GM23338 (cell line): ENCODE measurements at regions not wholly inside any gene's neighbourhood (a gene's known extent, or its start where the extent isn't known, plus 50 kb on each side); places are given as distances from the start of the nearest gene placed in this dataset.

Experiments
- ATAC-seq: fragments of 200-7000 bp; cut with Tn5 transposase; 3 replicates; pipeline ENCODE4 v1.9.1; 2020
- DNase-seq: peaks from one replicate; pipeline ENCODE4 v3.0.0-alpha.2; 2015; ENCODE audit warnings: low spot score
- H2AFZ ChIP-seq: fragments of 200-600 bp; sonication (generic); 2 replicates; pipeline ENCODE4 v1.8.0; 2016; ENCODE audit warnings: antibody characterized with exemption, mild to moderate bottlenecking, moderate library complexity
- H3F3A ChIP-seq: fragments of 200-600 bp; sonication (generic); replicated peaks from 2 replicates; pipeline ENCODE4 v1.8.0; 2017; ENCODE audit warnings: antibody characterized with exemption, mixed run types, low read depth
- H3K27ac ChIP-seq: fragments of 200-600 bp; sonication (generic); 2 replicates; pipeline ENCODE4 v1.6.1; 2016; ENCODE audit warnings: low read depth
- H3K27me3 ChIP-seq: fragments of 200-600 bp; sonication (generic); 2 replicates; pipeline ENCODE4 v1.8.0; 2016; ENCODE audit warnings: mild to moderate bottlenecking, mixed run types, moderate library complexity; ENCODE audit not compliant: insufficient read depth
- H3K36me3 ChIP-seq: fragments of 200-600 bp; sonication (generic); 2 replicates; pipeline ENCODE4 v1.8.0; 2016; ENCODE audit warnings: mild to moderate bottlenecking; ENCODE audit not compliant: insufficient read depth
- H3K4me1 ChIP-seq: fragments of 200-600 bp; sonication (generic); 2 replicates; pipeline ENCODE4 v1.8.0; 2016; ENCODE audit warnings: mild to moderate bottlenecking, moderate library complexity; ENCODE audit not compliant: insufficient read depth
- H3K4me2 ChIP-seq: fragments of 200-600 bp; sonication (generic); 2 replicates; pipeline ENCODE4 v1.7.1; 2017; ENCODE audit warnings: mixed run types
- H3K4me3 ChIP-seq: fragments of 200-600 bp; sonication (generic); 2 replicates; pipeline ENCODE4 v1.6.1; 2016; ENCODE audit warnings: mixed run types
- H3K79me2 ChIP-seq: fragments of 200-600 bp; sonication (generic); replicated peaks from 2 replicates; pipeline ENCODE4 v1.8.0; 2017; ENCODE audit warnings: mild to moderate bottlenecking; ENCODE audit not compliant: insufficient read depth
- H3K9me2 ChIP-seq: fragments of 200-600 bp; sonication (generic); 2 replicates; pipeline ENCODE4 v1.8.0; 2017; ENCODE audit not compliant: insufficient read depth
- H4K20me1 ChIP-seq: fragments of 200-600 bp; sonication (generic); replicated peaks from 2 replicates; pipeline ENCODE4 v1.8.0; 2017; ENCODE audit warnings: mild to moderate bottlenecking; ENCODE audit not compliant: insufficient read depth
- H3K27ac Mint-ChIP-seq: 2 replicates; pipeline ENCODE4 v1.8.0; 2020; ENCODE audit warnings: inconsistent platforms, mild to moderate bottlenecking, moderate library complexity, mixed read lengths
- H3K27me3 Mint-ChIP-seq: 3 replicates; pipeline ENCODE4 v1.8.0; 2022; ENCODE audit warnings: low read depth, mild to moderate bottlenecking, moderate library complexity, mixed read lengths, inconsistent platforms; ENCODE audit not compliant: insufficient read depth, poor library complexity
- H3K36me3 Mint-ChIP-seq: 3 replicates; pipeline ENCODE4 v1.8.0; 2021; ENCODE audit warnings: low read depth, mild to moderate bottlenecking, inconsistent platforms, moderate library complexity, mixed read lengths
- H3K4me1 Mint-ChIP-seq: 3 replicates; pipeline ENCODE4 v1.8.0; 2020; ENCODE audit warnings: mild to moderate bottlenecking, inconsistent platforms, mixed read lengths
- H3K4me3 Mint-ChIP-seq: 3 replicates; pipeline ENCODE4 v1.8.0; 2021; ENCODE audit warnings: moderate library complexity, mild to moderate bottlenecking, inconsistent platforms, mixed read lengths
- H3K9me3 Mint-ChIP-seq: 3 replicates; pipeline ENCODE4 v1.8.0; 2020; ENCODE audit warnings: moderate library complexity, mild to moderate bottlenecking, inconsistent platforms, mixed read lengths
- CREB1 ChIP-seq: fragments of 250-450 bp; sonication (Bioruptor Pico); IDR thresholded peaks from 2 replicates; pipeline ENCODE4 v1.5.0; 2020; ENCODE audit warnings: low read depth, mild to moderate bottlenecking, moderate library complexity
- ETS1 ChIP-seq: IDR thresholded peaks from 2 replicates; pipeline ENCODE4 v1.6.1; 2016; ENCODE audit warnings: antibody characterized with exemption
- EZH2 ChIP-seq: fragments of 200-600 bp; sonication (generic); IDR thresholded peaks from one replicate; pipeline ENCODE4 v1.8.0; 2017; ENCODE audit warnings: antibody characterized with exemption, mild to moderate bottlenecking, low read depth; ENCODE audit not compliant: unreplicated experiment
- EZH2phosphoT487 ChIP-seq: fragments of 200-600 bp; sonication (generic); IDR thresholded peaks from one replicate; pipeline ENCODE4 v1.8.1; 2018; ENCODE audit warnings: antibody characterized with exemption; ENCODE audit not compliant: unreplicated experiment
- JUNB ChIP-seq: IDR thresholded peaks from one replicate; pipeline ENCODE4 v1.6.1; 2016; ENCODE audit warnings: antibody characterized with exemption; ENCODE audit not compliant: unreplicated experiment
- NANOG ChIP-seq: IDR thresholded peaks from 2 replicates; pipeline ENCODE4 v1.6.1; 2016; ENCODE audit warnings: antibody characterized with exemption, borderline replicate concordance
- POLR2AphosphoS5 ChIP-seq: IDR thresholded peaks from 2 replicates; pipeline ENCODE4 v1.6.1; 2016; ENCODE audit warnings: antibody characterized with exemption, low read depth
- REST ChIP-seq: IDR thresholded peaks from one replicate; pipeline ENCODE4 v1.6.1; 2018; ENCODE audit warnings: antibody characterized with exemption; ENCODE audit not compliant: unreplicated experiment
- STAT1 ChIP-seq: IDR thresholded peaks from one replicate; pipeline ENCODE4 v1.6.1; 2016; ENCODE audit warnings: antibody characterized with exemption; ENCODE audit not compliant: unreplicated experiment
- ZNF331 ChIP-seq: fragments of 250-450 bp; sonication (Bioruptor Pico); IDR thresholded peaks from 2 replicates; pipeline ENCODE4 v1.5.0; 2020; ENCODE audit warnings: low read depth, mild to moderate bottlenecking, moderate library complexity
- ZNF462 ChIP-seq: fragments of 250-450 bp; sonication (Bioruptor Pico); IDR thresholded peaks from 2 replicates; pipeline ENCODE4 v1.5.0; 2020; ENCODE audit warnings: mild to moderate bottlenecking, moderate library complexity
- TF ChIP-seq, protein P1 (sequence below), 2 experiments: fragments of 200-600 bp in 1 of 2; sonication (generic) in 1 of 2; conservative IDR thresholded peaks; 2 replicates each; pipeline versions ENCODE4 v1.5.1 to v1.6.1; 2016 to 2017; ENCODE audit warnings: antibody characterized with exemption in 2 of 2, low read depth in 2 of 2, mild to moderate bottlenecking in 2 of 2, moderate library complexity in 1 of 2

DNA sequence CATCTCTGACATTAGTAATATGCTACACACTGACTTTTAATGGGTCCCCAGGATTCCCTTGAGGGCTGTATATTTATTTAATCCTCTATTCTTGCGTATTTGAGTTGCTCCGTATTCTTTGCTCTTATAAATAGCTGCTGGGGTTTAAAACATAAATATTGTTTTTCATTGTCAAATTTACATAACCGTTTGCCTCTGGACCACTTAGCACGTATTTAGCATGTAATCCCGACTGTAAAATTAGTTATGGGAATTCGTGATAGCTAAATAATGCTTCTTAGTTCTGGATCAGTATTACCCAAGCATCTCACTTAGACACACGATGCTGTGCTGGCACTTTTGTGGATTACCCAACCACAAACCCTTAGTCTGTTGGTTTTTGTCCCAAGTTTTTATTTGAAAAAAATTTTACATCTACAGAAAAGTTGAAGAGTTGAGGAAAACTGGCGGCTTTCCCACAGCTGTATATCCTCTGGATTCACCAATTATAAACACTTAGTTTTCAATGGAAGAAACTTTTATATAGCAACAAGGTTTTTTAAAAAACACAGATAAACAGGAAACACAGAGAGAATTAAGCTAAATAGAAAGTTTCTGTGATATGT, 296.8 kb upstream of the TPM1 start:
- H3K4me3 Mint-ChIP-seq, result no peak overlapping the region
- no peak for DNase-seq

More for the DNA sequence above, 296.8 kb upstream of the TPM1 start:
- Histone ChIP-seq H3K36me3 (no peaks in the 10 kb centered on the region), H3F3A (no peaks in the 10 kb centered on the region), H3K79me2 (no peaks in the 10 kb centered on the region), H3K4me2 (no peak overlapping the region), H4K20me1 (no peaks in the 10 kb centered on the region), H3K27ac (no peak overlapping the region), H3K4me3 (no peak overlapping the region), H3K9me2 (no peaks in the 10 kb centered on the region; the same call in 1 of the 2 replicates), H3K27me3 (no peaks in the 10 kb centered on the region), H2AFZ (no peak overlapping the region), H3K4me1 (peaks cover 20% of the 10 kb centered on the region)
- Mint-ChIP-seq H3K36me3 (no peaks in the 10 kb centered on the region; the same call in 2 of the 3 replicates), H3K27me3 (peaks cover 12% of the 10 kb centered on the region), H3K4me1 (peaks cover 39% of the 10 kb centered on the region), H3K27ac (no peak overlapping the region), H3K9me3 (no peaks in the 10 kb centered on the region)
- no peak for ATAC-seq
- TF ChIP-seq ZNF331 (CRISPR knock-in tag), result no peak
- TF ChIP-seq CREB1 (CRISPR knock-in tag), result no peak
- TF ChIP-seq EZH2phosphoT487, result no peak
- TF ChIP-seq, protein P1, sequence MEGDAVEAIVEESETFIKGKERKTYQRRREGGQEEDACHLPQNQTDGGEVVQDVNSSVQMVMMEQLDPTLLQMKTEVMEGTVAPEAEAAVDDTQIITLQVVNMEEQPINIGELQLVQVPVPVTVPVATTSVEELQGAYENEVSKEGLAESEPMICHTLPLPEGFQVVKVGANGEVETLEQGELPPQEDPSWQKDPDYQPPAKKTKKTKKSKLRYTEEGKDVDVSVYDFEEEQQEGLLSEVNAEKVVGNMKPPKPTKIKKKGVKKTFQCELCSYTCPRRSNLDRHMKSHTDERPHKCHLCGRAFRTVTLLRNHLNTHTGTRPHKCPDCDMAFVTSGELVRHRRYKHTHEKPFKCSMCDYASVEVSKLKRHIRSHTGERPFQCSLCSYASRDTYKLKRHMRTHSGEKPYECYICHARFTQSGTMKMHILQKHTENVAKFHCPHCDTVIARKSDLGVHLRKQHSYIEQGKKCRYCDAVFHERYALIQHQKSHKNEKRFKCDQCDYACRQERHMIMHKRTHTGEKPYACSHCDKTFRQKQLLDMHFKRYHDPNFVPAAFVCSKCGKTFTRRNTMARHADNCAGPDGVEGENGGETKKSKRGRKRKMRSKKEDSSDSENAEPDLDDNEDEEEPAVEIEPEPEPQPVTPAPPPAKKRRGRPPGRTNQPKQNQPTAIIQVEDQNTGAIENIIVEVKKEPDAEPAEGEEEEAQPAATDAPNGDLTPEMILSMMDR (conservative IDR thresholded peaks at IDR 0.05; ENCODE audit: low read depth in 2 of 2), result no peak
- no peak for TF ChIP-seq STAT1
- TF ChIP-seq REST, result no peak
- TF ChIP-seq ZNF462, result no peak
- no peak for TF ChIP-seq NANOG
- TF ChIP-seq ETS1, result no peak
- no peak for TF ChIP-seq POLR2AphosphoS5
- no peak for TF ChIP-seq EZH2
- no peak for TF ChIP-seq JUNB
